Testis (tissue), 2 donors: ENCODE measurements at regions not wholly inside any gene's neighbourhood (a gene's known extent, or its start where the extent isn't known, plus 50 kb on each side); places are given as distances from the start of the nearest gene placed in this dataset.
"Not testable (repeated sequence)": the region's sequence is repeated elsewhere in the genome, so short reads cannot be mapped to it uniquely, and the experiment has no call there.

Source experiments
- DNase-seq: peaks from one replicate; pipeline ENCODE4 v3.0.0-alpha.2; 2019
- H3K27ac ChIP-seq, 2 donors: fragments of 200-600 bp; sonication (generic); one replicate each; pipeline ENCODE4 v1.5.1; 2019
- H3K27me3 ChIP-seq: fragments of 200-600 bp; sonication (generic); one replicate; pipeline ENCODE4 v1.5.1; 2019
- H3K36me3 ChIP-seq: fragments of 200-600 bp; sonication (generic); one replicate; pipeline ENCODE4 v1.5.1; 2017; ENCODE audit warnings: low read depth; ENCODE audit errors: missing control alignments
- H3K4me1 ChIP-seq: fragments of 200-600 bp; sonication (generic); one replicate; pipeline ENCODE4 v1.5.1; 2019
- H3K4me3 ChIP-seq, 2 donors: fragments of 200-600 bp; sonication (generic); one replicate each; pipeline ENCODE4 v1.5.1; 2017 to 2019
- H3K9me3 ChIP-seq: fragments of 200-600 bp; sonication (generic); one replicate; pipeline ENCODE4 v1.5.1; 2017
- POLR2A ChIP-seq: fragments of 450-650 bp; IDR thresholded peaks from one replicate; pipeline ENCODE4 v1.6.1; 2017; ENCODE audit warnings: antibody characterized with exemption, mild to moderate bottlenecking, moderate library complexity
- WGBS, 2 donors: methylation state at CpG; one replicate each; pipeline ENCODE4 v1.1.5; 2018; 5-methylcytosine and 5-hydroxymethylcytosine counted together
- intact Hi-C: fragments of 100-400 bp; cut with DNase I; formaldehyde crosslinking; loops from one replicate; pipeline ENCODE4 v1.15.1; 2023; ENCODE audit warnings: low total_unique reads
- TF ChIP-seq, protein P1 (sequence below), 3 experiments: fragments of 450-650 bp in 2 of 3; fragments of 200-600 bp in 1 of 3; sonication (generic) in 1 of 3; IDR thresholded peaks; one replicate each; pipeline ENCODE4 v1.5.1; 2016 to 2019; ENCODE audit warnings: antibody characterized with exemption in 3 of 3, mild to moderate bottlenecking in 2 of 3, moderate library complexity in 1 of 3

DNA sequence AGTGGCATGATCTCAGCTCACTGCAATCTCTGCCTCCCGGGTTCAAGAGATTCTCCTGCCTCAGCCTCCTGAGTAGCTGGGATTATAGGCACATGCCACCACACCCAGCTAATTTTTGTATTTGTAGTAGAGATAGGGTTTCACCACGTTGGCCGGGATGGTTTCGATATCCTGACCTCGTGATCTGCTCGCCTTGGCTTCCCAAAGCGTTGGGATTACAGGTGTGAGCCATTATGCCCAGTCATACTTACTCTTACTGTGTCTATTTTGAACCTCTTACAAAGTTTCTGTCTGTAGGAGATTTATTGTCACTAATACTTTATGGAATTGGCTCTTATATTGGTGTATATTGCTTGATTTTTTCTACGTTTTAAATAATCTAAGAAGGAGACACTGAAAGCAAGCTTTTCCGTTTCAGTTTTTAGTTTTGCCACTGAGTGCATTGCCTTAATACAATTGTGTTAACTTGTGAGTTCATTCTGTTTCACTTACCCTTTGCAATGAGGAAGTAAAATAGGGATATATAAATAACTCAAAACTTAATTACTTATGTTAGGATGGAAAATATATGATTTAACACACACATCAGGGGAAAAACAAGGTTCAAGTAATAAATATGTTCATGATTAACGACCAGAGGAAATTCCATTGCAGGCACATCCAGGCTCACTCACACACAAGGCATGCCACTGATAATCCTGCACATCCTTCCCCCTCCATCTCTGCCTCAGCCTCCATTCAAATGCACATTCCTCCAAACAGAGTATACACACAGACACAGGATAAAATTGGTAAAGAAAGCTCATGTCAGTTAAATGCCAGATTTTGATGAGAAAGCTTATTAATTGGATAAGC, 279.3 kb upstream of the RASGRP1 start:
- H3K27ac ChIP-seq: no peak overlapping the region

DNA sequence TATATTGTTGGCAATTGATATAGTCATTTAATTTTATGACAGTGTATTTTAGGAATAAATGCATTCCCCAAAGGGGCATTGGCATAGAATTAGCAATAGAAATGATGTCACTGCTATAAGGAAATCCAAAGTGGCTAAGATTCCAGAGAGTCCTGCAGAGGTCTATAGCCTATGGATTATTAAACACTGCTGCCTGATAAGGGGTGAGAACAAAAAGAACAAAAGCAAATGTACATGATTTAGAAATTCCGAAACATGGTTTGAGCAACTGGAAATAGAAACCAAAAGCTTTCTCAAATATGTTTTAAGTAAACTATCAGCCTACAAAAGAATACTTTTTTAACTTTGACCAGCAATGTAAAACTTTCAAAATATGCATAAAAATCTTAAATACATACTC, 280.1 kb upstream of the RASGRP1 start:
- Histone ChIP-seq H3K4me3 (no peak overlapping the region), H3K27ac (no peak overlapping the region), H3K36me3 (no peaks in the 10 kb centered on the region), H3K4me1 (no peaks in the 10 kb centered on the region), H3K27me3 (no peaks in the 10 kb centered on the region), H3K9me3 (no peaks in the 10 kb centered on the region)
- intact Hi-C loops: no loop called here
- DNase-seq: no peak
- TF ChIP-seq, protein P1, sequence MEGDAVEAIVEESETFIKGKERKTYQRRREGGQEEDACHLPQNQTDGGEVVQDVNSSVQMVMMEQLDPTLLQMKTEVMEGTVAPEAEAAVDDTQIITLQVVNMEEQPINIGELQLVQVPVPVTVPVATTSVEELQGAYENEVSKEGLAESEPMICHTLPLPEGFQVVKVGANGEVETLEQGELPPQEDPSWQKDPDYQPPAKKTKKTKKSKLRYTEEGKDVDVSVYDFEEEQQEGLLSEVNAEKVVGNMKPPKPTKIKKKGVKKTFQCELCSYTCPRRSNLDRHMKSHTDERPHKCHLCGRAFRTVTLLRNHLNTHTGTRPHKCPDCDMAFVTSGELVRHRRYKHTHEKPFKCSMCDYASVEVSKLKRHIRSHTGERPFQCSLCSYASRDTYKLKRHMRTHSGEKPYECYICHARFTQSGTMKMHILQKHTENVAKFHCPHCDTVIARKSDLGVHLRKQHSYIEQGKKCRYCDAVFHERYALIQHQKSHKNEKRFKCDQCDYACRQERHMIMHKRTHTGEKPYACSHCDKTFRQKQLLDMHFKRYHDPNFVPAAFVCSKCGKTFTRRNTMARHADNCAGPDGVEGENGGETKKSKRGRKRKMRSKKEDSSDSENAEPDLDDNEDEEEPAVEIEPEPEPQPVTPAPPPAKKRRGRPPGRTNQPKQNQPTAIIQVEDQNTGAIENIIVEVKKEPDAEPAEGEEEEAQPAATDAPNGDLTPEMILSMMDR (IDR thresholded peaks at IDR 0.05): no peak
- no peak for TF ChIP-seq POLR2A
- 88 to 89% methylated on average over 1 of the region's 1 CpG for WGBS, 2 donors

More for the DNA sequence above, 279.3 kb upstream of the RASGRP1 start:
- H3K9me3 ChIP-seq: no peaks in the 10 kb centered on the region
- H3K4me3 ChIP-seq: no peak overlapping the region
- no peaks in the 10 kb centered on the region for H3K4me1 ChIP-seq
- no peaks in the 10 kb centered on the region for H3K27me3 ChIP-seq
- no peaks in the 10 kb centered on the region for H3K36me3 ChIP-seq
- TF ChIP-seq, protein P1 (IDR thresholded peaks at IDR 0.05): no peak
- no peak for TF ChIP-seq POLR2A
- intact Hi-C loops: no loop called here
- 74% methylated on average over 10 of the region's 10 CpGs for WGBS, 2 donors
- DNase-seq: no peak

DNA sequence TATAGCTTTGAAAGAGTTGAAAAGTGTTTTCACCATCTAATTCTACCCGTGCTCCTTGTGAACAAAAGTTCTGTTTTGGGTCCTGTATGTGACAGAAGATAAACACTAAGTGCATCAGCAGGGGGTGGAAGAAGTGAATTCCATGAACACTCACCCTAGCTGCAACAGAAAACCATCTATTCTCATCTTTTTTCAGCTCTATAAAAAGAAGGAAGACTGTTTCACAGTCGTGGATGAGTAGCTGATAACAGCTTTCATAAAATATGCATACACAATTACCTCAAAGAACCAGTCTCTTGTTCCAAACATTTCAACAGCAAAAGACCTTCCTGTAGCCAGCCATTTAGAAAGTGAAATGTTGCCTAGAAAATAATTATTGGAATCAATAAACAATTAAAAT, 281.7 kb upstream of the RASGRP1 start:
- H3K9me3 ChIP-seq: no peaks in the 10 kb centered on the region
- no peaks in the 10 kb centered on the region for H3K27me3 ChIP-seq
- H3K4me1 ChIP-seq: no peaks in the 10 kb centered on the region
- intact Hi-C loops: no loop called here
- no peak for DNase-seq
- no peak for TF ChIP-seq POLR2A
- TF ChIP-seq, protein P1 (IDR thresholded peaks at IDR 0.05): no peak
- H3K27ac ChIP-seq: no peak overlapping the region
- no peak overlapping the region for H3K4me3 ChIP-seq
- H3K36me3 ChIP-seq: no peaks in the 10 kb centered on the region
- 50 to 58% methylated on average over 2 of the region's 2 CpGs for WGBS, 2 donors

DNA sequence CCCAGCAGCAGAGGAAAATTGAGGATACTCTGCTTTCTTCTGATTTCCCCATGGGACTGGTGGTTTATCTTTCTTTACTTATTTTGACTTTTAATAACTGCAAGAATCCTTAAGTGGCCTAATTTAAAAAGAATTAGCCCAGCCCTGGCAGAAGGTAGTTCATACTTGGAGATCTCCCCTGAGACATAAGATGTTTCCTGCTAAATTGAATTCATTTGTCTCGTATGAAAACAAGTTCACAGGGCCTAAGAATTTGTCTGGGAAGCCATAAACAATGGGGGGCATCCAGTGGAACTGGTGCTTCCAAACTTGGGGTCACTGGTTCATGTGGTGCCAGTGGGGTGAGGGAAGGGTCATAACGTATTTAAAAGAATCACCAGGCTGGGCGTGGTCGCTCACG, 283.1 kb upstream of the RASGRP1 start:
- H3K27ac ChIP-seq: no peak overlapping the region
- no peak for DNase-seq
- TF ChIP-seq, protein P1 (IDR thresholded peaks at IDR 0.05): no peak
- TF ChIP-seq POLR2A: no peak
- H3K4me1 ChIP-seq: no peaks in the 10 kb centered on the region
- H3K9me3 ChIP-seq: no peaks in the 10 kb centered on the region
- H3K27me3 ChIP-seq: no peaks in the 10 kb centered on the region
- no peaks in the 10 kb centered on the region for H3K36me3 ChIP-seq
- WGBS, 2 donors: 65 to 86% methylated on average over 2 to 5 of the region's 5 CpGs
- intact Hi-C loops: no loop called here
- H3K4me3 ChIP-seq: no peak overlapping the region

DNA sequence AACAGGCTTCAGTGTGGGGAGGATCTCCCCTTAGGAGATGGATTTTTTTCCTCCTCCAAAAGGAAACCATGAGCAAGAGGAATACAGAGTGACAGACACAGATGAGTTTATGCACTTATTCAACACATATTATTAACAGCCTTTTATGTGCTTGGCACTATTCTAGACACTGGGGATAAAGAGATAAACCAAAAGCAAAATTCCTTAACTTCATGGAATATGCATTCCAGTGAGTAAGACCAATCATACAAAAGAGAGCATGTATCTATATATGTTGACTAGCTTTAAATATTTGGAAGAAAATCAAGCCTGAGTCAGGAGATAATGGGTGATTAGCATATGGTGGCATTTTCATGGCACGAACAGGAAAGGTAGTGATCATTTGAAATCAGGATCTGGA, 284.4 kb upstream of the RASGRP1 start:
- TF ChIP-seq POLR2A: no peak
- TF ChIP-seq, protein P1 (IDR thresholded peaks at IDR 0.05): no peak
- H3K27ac ChIP-seq: no peak overlapping the region
- H3K4me3 ChIP-seq: no peak overlapping the region
- H3K9me3 ChIP-seq: no peaks in the 10 kb centered on the region
- no peaks in the 10 kb centered on the region for H3K27me3 ChIP-seq
- no peak for DNase-seq
- H3K4me1 ChIP-seq: no peaks in the 10 kb centered on the region
- no peaks in the 10 kb centered on the region for H3K36me3 ChIP-seq
- intact Hi-C loops: no loop called here
- 0 to 48% methylated on average over 1 of the region's 1 CpG for WGBS, 2 donors

DNA sequence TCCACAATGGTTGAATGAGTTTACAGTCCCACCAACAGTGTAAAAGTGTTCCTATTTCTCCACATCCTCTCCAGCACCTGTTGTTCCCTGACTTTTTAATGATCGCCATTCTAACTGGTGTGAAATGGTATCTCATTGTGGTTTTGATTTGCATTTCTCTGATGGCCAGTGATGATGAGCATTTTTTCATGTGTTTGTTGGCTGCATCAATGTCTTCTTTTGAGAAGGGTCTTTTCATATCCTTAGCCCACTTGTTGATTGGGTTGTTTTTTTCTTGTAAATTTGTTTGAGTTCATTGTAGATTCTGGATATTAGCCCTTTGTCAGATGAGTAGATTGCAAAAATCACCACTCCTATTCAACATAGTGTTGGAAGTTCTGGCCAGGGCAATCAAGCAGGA, 287.6 kb upstream of the RASGRP1 start:
- H3K4me3 ChIP-seq, H3K9me3 ChIP-seq, H3K27ac ChIP-seq, H3K36me3 ChIP-seq, H3K4me1 ChIP-seq, DNase-seq, H3K27me3 ChIP-seq, intact Hi-C loops: not testable (repeated sequence)
- WGBS, 2 donors: 79 to 100% methylated on average over 1 of the region's 1 CpG
